MM.1S (cell line): ENCODE measurements at regions not wholly inside any gene's neighbourhood (a gene's known extent, or its start where the extent isn't known, plus 50 kb on each side); places are given as distances from the start of the nearest gene placed in this dataset.

Experiments used
- DNase-seq: peaks from one replicate; pipeline ENCODE4 v3.0.0-alpha.2; 2015
- H2AFZ ChIP-seq: fragments of 300-600 bp; sonication (generic); 2 replicates; pipeline ENCODE4 v1.6.0; 2016; ENCODE audit warnings: antibody characterized with exemption, low read length
- H3F3A ChIP-seq: fragments of 300-600 bp; sonication (generic); 2 replicates; pipeline ENCODE4 v1.6.1; 2016; ENCODE audit warnings: mild to moderate bottlenecking, antibody characterized with exemption, low read length, moderate library complexity, mixed read lengths; ENCODE audit not compliant: insufficient read depth
- H3K27ac ChIP-seq: fragments of 300-600 bp; sonication (generic); 2 replicates; pipeline ENCODE4 v1.5.1; 2016; ENCODE audit warnings: mild to moderate bottlenecking, low read length
- H3K27me3 ChIP-seq: fragments of 300-600 bp; sonication (generic); replicated peaks from 2 replicates; pipeline ENCODE4 v1.6.0; 2016; ENCODE audit warnings: low read length; ENCODE audit not compliant: insufficient read depth
- H3K36me3 ChIP-seq: fragments of 300-600 bp; sonication (generic); replicated peaks from 2 replicates; pipeline ENCODE4 v1.6.1; 2016; ENCODE audit warnings: mild to moderate bottlenecking, low read length, mixed read lengths; ENCODE audit not compliant: insufficient read depth
- H3K4me1 ChIP-seq: fragments of 300-600 bp; sonication (generic); 2 replicates; pipeline ENCODE4 v1.6.1; 2016; ENCODE audit warnings: low read length, mixed read lengths
- H3K4me2 ChIP-seq: fragments of 300-600 bp; sonication (generic); 2 replicates; pipeline ENCODE4 v1.6.0; 2016; ENCODE audit warnings: low read depth, low read length
- H3K4me3 ChIP-seq: fragments of 300-600 bp; sonication (generic); 2 replicates; pipeline ENCODE4 v1.5.1; 2016; ENCODE audit warnings: low read length, mixed read lengths
- H3K79me2 ChIP-seq: fragments of 300-600 bp; sonication (generic); 2 replicates; pipeline ENCODE4 v1.6.1; 2016; ENCODE audit warnings: mixed run types, low read length, mixed read lengths
- H3K9ac ChIP-seq: fragments of 300-600 bp; sonication (generic); 2 replicates; pipeline ENCODE4 v1.6.1; 2016; ENCODE audit warnings: low read length, mixed read lengths
- H3K9me2 ChIP-seq: fragments of 300-600 bp; sonication (generic); replicated peaks from 2 replicates; pipeline ENCODE4 v1.6.1; 2016; ENCODE audit warnings: mild to moderate bottlenecking, low read length, mixed read lengths; ENCODE audit not compliant: insufficient read depth
- H3K9me3 ChIP-seq: fragments of 300-600 bp; sonication (generic); replicated peaks from 2 replicates; pipeline ENCODE4 v1.6.1; 2016; ENCODE audit warnings: mild to moderate bottlenecking, low read length, mixed read lengths; ENCODE audit not compliant: insufficient read depth
- H4K20me1 ChIP-seq: fragments of 300-600 bp; sonication (generic); 2 replicates; pipeline ENCODE4 v1.6.1; 2016; ENCODE audit warnings: mild to moderate bottlenecking, low read length, moderate library complexity, mixed read lengths; ENCODE audit not compliant: insufficient read depth
- CTCF ChIP-seq: fragments of 300-600 bp; sonication (generic); IDR thresholded peaks from 2 replicates; pipeline ENCODE4 v1.5.1; 2016; ENCODE audit warnings: antibody characterized with exemption, low read length, mixed read lengths
- EZH2 ChIP-seq: fragments of 300-600 bp; sonication (generic); optimal IDR thresholded peaks from 2 replicates; pipeline ENCODE3; 2017; ENCODE audit warnings: low read depth, mild to moderate bottlenecking, antibody characterized with exemption, low read length, mixed read lengths
- EZH2phosphoT487 ChIP-seq: fragments of 300-600 bp; sonication (generic); IDR thresholded peaks from 2 replicates; pipeline ENCODE4 v1.6.1; 2018; ENCODE audit warnings: antibody characterized with exemption, low read length

- no peaks in the 10 kb centered on the region for H3K9me3 ChIP-seq
- H3K9me2 ChIP-seq = no peaks in the 10 kb centered on the region
- no peaks in the 10 kb centered on the region for H3K27me3 ChIP-seq
- H3K4me3 ChIP-seq = no peak overlapping the region
- no peak overlapping the region for H3K4me2 ChIP-seq
- no peak overlapping the region for H3K9ac ChIP-seq
- DNase-seq = no peak
- H3K36me3 ChIP-seq = no peaks in the 10 kb centered on the region
- H3K27ac ChIP-seq = no peak overlapping the region
- no peak overlapping the region for H2AFZ ChIP-seq
- no peaks in the 10 kb centered on the region for H3K79me2 ChIP-seq
- TF ChIP-seq EZH2 (no peak), CTCF (no peak), EZH2phosphoT487 (no peak)
- H3F3A ChIP-seq = no peaks in the 10 kb centered on the region
- peaks cover 14% of the 10 kb centered on the region for H3K4me1 ChIP-seq
- no peaks in the 10 kb centered on the region for H4K20me1 ChIP-seq
These were observed 258.5 kb downstream of the FOXD2 start for GRCh38 chr1:47696404-47696736.

- H3K36me3 ChIP-seq = no peaks in the 10 kb centered on the region
- H3K79me2 ChIP-seq = no peaks in the 10 kb centered on the region
- H4K20me1 ChIP-seq = no peaks in the 10 kb centered on the region
- peaks cover 14% of the 10 kb centered on the region for H3K4me1 ChIP-seq
- H2AFZ ChIP-seq = no peak overlapping the region
- no peaks in the 10 kb centered on the region for H3K9me3 ChIP-seq
- no peak for TF ChIP-seq CTCF
- no peak for TF ChIP-seq EZH2phosphoT487
- no peak for TF ChIP-seq EZH2
- no peak overlapping the region for H3K27ac ChIP-seq
- no peaks in the 10 kb centered on the region for H3K27me3 ChIP-seq
- H3K4me2 ChIP-seq = no peak overlapping the region
- no peak overlapping the region for H3K9ac ChIP-seq
- H3K4me3 ChIP-seq = no peak overlapping the region
- no peaks in the 10 kb centered on the region for H3K9me2 ChIP-seq
- no peak for DNase-seq
- H3F3A ChIP-seq = no peaks in the 10 kb centered on the region
These were observed 259.0 kb downstream of the FOXD2 start for GRCh38 chr1:47696737-47697441.

GRCh38 chr1:47697616-47698335 lies 259.9 kb downstream of the FOXD2 start:
- H3K79me2 ChIP-seq = no peaks in the 10 kb centered on the region
- H3K4me2 ChIP-seq = no peak overlapping the region
- no peaks in the 10 kb centered on the region for H3K27me3 ChIP-seq
- no peaks in the 10 kb centered on the region for H3K9me2 ChIP-seq
- H3K4me1 ChIP-seq = peaks cover 14% of the 10 kb centered on the region
- no peak overlapping the region for H3K4me3 ChIP-seq
- no peak for DNase-seq
- TF ChIP-seq CTCF (no peak), EZH2phosphoT487 (no peak), EZH2 (no peak)
- no peaks in the 10 kb centered on the region for H3F3A ChIP-seq
- H3K9me3 ChIP-seq = no peaks in the 10 kb centered on the region
- no peak overlapping the region for H3K27ac ChIP-seq
- no peak overlapping the region for H3K9ac ChIP-seq
- no peaks in the 10 kb centered on the region for H3K36me3 ChIP-seq
- no peak overlapping the region for H2AFZ ChIP-seq
- H4K20me1 ChIP-seq = no peaks in the 10 kb centered on the region
